Limb (tissue), 2 donors: ENCODE measurements at regions not wholly inside any gene's neighbourhood (a gene's known extent, or its start where the extent isn't known, plus 50 kb on each side); places are given as distances from the start of the nearest gene placed in this dataset.
"Not testable (repeated sequence)": the region's sequence is repeated elsewhere in the genome, so short reads cannot be mapped to it uniquely, and the experiment has no call there.

Experiments used
- DNase-seq, 2 donors: peaks; one replicate each; pipeline ENCODE4 v3.0.0-alpha.2; 2016; ENCODE audit errors: extremely low spot score in 2 of 2

DNA sequence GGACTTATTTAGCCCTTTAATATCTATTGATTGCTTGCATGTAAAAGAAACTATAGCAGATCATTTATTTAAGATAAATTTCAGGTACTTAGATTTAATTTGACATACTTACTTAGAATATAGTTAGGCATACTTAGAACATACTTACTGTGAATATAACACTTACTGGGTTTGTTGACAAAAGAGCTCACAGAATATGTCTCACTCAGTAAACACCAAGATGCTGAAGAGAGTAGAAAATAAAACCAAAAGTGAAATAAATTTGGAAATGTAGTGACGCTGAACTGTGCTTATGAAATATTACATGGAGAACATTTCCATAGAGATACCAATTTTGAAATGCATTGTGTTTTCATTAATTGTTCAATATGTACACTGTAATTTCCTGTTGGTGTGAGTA lies 615.4 kb upstream of the MAN1A1 start:
- no peak for DNase-seq

DNA sequence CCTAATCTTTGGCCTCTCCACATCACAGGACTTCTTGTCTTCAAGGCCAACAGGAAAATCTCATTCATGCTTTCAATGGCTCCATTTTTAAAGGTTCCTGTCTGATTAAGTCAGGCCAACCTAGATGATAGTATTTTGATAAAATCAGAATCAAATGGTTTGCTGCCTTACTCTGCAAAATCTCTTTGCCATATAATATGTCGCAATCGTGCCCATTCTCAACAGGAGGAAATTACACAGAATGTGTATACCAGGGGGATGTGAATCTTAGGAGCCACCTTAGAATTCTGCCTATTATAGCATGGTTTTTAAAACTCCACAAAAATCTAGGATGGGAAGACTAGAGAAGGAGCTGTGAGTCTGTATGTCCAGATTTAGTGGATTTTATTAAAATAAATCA lies 612.9 kb upstream of the MAN1A1 start:
- DNase-seq = no peak

DNA sequence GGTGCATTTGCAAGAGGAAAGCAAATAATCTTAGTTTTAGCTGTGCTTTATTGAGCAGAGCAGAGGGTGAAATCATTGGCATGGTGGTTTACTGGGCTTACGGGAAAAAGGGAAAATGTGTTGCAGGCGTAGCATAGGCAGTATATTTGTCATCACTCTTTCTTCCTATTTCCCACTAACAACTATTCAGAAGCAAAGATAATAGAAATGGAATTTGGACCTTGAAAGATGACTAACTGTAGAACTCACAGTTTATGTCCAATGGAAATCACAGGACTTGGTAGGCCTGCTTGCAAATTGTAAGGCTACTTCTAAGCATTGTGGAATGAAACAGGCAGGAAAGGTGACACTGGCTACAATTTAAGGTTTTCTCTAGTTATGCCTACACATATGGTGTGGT lies 611.9 kb upstream of the MAN1A1 start:
- no peak for DNase-seq

DNA sequence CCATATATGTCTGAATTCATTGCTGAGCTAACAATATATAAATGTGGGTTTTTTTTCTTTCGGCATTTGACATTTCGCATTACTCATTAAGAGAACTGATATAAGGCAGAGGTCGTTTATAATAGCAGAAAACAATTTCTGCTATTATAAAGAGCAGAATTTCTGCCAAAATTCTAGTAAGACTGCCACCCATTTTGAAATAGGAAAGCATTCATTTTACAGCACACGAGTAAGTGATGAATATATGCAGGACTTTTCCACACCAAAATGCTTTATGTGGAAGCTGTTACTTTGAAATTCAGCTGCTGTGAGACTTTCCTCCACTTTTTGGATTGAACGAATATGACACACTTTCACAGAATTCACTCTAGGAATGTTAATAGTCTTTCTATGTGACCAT lies 610.9 kb upstream of the MAN1A1 start:
- no peak for DNase-seq

DNA sequence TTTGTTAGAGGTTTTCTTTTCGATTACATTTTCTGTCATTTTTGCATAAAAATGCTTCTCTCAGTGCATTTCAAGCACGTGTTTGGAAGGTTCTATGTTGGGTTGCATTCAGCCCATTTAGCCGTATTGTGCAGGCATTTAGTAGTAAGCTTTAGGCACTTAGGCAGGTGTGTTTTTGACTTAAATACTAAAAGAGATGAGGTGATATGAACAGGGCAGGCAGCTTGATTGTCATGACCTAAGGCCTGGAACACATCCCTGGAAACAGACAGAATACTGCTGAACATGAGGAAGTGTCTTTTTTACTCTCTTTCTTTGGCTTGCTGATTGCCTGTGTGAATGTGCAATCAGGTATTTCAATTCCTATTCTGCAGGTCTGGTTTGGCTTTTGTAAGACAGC lies 610.5 kb upstream of the MAN1A1 start:
- no peak for DNase-seq

- no peak for DNase-seq
Measured at GRCh38 chr6:119957195-119957594, 607.6 kb upstream of the MAN1A1 start.

DNA sequence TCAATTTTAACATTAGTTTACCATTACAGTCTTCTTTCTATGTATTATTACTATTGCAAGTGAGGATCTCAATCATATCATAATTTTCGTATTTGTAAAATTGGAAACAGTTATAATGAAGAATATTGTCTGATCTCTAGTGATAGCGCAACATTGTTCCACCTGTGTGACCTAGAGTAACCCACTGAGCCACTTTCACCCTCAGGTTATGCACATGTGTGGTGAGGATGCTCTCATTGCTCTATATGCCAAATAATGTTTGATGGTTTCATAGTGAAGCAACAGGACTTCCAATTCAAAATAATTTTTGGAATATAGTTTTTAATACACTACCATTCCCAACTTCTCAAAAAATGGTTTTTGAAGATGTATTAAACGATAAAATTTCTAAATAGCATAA lies 603.1 kb upstream of the MAN1A1 start:
- no peak for DNase-seq

DNA sequence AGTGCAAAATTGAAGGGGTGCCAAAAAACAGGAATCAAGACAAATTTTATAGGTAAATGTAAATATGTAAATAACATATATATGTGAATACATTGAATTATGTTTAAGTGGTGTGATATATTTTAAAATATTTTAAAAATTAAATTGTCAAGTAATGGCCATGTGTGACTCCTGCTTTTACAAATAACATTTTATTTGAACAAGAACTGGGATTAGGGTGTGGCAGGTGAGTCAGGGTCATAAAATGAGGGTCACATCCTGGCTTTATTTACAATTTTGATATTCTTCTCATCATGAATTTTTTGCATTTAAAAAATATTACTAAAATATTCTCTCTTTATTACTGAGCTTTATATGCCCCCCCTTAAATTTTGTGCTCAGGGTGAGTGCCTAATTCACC lies 601.1 kb upstream of the MAN1A1 start:
- DNase-seq = no peak

DNA sequence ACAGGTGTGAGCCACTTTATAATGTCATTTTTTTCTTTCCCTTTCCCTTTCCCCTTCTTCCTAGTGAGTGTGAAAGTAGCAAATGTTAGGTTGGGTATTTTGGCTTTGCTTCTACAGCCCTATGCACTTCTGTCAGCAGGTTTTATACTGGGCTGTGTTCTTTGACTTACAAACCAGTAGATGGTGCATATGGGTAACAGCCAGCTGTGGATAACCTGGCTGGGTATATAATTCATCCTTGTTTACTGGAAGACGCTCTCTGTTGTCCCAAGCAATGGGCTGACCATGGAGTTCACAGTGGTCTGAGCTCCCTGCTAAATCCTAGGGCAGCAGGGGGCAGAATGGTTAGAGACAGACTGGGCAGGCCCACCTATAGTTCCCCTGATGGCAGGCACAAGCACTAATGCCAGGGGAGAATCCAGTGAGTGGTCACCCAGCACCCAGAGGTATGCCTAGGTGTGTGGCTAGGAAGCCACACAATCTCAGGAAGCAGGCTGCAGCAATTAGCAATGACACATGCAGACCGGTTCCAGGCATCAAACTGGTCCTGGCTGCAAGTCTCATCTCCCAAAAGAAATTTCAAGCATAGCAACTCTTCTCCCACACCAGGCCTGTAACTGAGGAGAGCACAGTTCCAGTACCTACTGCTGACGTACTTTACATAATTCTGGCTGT lies 592.7 kb upstream of the MAN1A1 start:
- DNase-seq = no peak

GRCh38 chr6:119938752-119939151 lies 589.2 kb upstream of the MAN1A1 start:
- no peak for DNase-seq

DNA sequence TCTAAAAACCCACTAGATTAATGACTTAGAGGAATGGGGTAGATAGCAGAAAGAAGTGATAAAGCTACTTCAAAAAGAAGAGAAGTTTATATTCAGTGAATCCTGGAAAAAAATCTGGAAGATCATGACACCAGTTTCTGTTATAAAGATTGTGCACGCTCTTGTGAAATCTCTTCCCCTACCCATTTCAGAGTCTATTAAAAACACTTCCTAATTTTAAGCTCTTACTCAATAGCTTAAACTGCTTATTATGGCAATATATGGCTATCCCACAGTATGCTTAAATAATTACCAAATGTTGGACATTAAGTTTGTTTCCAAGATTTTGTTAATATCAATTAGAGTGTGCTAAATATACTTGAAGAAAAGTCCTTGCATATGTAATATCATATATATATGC lies 585.3 kb upstream of the MAN1A1 start:
- no peak for DNase-seq

DNA sequence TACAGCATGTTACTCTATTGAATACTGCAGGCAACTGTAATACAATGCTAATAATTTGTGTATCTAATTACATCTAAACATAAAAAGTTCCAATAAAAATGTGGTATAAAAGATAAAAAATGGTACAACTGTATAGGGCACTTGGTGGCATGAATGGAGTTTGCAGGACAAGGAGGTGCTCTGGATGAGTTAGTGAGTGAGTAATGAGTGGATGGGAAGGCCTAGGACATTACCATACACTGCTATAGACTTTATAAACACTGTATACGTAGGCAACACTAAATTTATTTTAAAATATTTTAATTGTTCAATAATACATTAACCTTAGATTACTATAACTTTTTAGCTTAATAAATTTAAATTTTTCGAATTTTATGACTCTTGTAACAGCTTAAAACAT lies 579.6 kb upstream of the MAN1A1 start:
- DNase-seq = no peak

DNA sequence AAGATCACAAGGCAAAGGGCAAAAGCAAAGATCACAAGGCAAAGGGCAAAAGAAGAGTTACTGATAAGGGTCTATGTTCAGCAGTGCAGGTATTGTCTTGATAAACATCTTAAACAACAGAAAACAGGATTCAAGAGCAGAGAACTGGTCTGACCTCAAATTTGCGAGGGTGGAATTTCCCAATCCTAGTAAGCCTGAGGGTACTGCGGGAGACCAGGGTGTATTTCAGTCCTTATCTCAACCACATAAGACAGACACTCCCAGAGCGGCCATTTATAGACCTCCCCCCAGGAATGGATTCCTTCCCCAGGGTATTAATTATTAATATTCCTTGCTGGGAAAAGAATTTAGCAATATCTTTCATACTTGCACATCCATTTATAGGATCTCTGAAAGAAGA lies 575.3 kb upstream of the MAN1A1 start:
- DNase-seq = not testable (repeated sequence)

DNA sequence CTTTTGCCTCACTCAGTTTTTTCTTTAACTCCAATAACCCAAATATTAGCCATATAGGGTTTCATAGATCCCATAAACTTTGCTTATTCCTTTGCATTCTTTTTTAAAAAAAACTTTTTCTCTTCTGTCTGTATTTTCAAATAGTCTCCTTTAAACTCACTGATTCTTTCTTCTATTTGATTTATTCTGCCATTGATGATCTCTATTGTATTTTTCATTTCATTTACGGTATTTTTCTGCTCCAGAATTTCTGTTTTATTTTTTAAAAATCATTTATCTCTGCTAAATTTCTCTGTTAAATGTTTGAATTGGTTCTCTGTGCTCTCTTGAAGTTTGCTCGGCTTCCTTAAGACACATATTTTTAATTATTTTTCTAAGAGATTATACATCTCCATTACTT lies 573.3 kb upstream of the MAN1A1 start:
- DNase-seq = no peak

DNA sequence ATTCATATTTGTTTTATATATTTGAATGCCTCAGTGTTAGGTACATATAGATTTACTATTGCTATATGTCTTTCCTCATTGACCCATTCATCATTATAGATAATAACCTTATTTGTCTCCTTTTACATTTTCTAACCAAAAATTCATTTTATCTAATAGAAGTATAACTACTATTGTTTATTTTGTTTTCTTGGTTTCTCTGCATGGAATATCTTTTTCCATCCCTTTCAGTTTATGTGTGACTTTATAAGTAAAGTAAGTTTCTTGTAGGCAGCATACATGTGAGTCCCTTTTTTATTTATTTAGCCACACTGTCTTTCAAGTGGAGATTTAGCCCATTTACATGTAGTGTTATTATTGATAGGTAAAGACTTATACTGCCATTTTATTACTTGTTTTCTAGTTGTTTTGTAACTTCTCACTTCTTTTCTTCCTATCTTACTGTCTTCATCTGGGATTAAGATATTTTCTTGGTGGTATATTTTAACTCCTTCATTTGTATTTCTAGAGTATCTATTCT lies 572.0 kb upstream of the MAN1A1 start:
- no peak for DNase-seq

DNA sequence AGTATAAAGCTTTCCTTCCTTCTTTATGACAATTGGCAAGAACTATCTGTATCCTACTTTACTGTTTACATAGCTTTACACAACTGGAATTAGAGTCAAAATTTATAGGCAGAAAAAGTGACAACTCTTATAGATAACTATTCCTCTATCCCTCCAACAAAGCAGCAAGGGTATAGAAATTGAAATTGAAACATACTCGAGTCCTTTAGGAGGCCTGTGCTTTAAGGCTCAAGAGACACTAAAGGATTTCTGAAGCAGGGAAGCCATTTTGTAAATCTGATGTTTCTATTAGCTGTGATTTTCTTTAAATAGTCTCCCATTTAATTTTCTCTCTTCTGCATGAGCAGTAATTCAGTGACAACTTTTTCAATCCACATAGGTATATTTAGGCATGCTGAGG lies 567.6 kb upstream of the MAN1A1 start:
- no peak for DNase-seq

DNA sequence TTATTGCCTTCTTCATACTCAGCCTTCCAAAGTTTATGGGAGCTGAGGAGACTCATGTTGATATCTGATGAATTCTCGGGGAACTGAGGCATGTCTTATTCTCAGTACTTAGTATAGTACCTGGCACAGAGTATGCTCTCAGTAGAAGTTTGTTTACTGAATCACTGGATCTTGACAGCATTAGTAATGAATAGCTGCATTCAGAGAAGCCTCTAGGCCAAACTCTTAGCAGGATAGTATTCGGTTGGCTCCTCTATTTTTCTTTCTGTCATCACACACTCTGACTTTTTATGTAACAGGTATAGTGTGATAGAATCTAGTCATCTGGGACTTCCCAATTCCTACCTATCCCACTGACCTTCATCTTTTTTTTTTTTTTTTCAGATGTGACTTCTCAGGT lies 566.4 kb upstream of the MAN1A1 start:
- no peak for DNase-seq

DNA sequence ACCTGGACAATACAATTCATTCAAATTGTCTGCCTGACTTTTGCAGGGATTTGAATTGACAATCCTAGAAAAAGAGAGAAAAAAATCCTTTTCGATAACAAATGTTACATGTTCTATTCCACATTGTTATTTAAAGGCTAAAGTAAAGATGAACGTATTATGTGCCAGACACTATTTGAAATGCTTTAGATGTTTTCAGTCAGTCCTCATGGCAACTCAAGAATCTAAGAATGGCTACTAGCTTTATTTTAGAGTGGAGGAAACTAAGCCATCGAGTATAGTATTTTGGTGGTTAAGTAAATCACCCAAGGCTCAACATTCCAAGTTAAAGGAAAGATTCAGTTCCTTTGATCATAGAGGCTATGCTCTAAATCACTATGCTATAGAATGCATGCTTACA lies 558.6 kb upstream of the MAN1A1 start:
- DNase-seq = no peak

- no peak for DNase-seq
Measured at GRCh38 chr6:119902681-119903080, 553.1 kb upstream of the MAN1A1 start.

- no peak for DNase-seq
Measured at GRCh38 chr6:119896806-119897205, 547.2 kb upstream of the MAN1A1 start.

DNA sequence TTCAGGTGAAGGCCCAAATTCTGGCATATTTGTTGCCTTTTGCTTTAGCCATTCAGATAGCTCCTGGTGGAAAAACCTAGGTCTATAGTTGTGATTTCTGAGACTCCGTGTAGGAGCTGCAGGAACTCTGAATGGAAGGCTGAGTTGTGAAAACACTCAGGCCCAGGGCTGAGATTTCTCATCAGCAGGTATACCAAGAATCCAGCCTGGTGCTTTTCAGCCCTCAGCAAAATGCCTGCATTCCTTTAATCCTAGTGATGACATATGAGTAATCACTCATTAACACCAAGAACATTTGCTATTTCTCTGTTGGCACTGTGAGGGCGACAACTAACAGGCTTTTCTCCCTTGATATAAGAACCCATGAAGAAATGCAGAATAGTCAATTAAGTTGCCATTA lies 546.1 kb upstream of the MAN1A1 start:
- DNase-seq = no peak

- no peak for DNase-seq
Measured at GRCh38 chr6:119894811-119895210, 545.2 kb upstream of the MAN1A1 start.

DNA sequence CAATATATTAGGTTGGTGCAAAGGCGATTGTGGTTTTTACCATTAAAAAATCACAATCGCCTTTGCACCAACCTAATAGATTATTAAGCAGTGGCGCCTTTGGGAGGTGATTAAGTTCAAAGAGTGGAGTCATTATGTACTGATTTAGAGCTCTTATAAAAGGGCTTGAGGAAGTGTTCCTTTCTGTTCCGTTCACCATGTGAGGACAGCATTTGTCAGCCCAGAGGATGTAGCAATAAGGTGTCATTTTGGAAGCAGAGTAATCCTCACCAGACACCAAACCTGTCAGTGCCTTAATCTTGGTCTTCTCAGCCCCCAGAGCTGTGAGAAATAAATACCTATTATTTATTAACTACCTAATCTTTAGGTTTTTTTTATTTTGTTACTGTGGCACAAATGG lies 542.1 kb upstream of the MAN1A1 start:
- DNase-seq = no peak

GRCh38 chr6:119891206-119891605 lies 541.6 kb upstream of the MAN1A1 start:
- no peak for DNase-seq
